AG04450 (cell line): ENCODE measurements at regions not wholly inside any gene's neighbourhood (a gene's known extent, or its start where the extent isn't known, plus 50 kb on each side); places are given as distances from the start of the nearest gene placed in this dataset.

Experiments
- CTCF ChIA-PET: fragments of 300-600, 350-600 bp; formaldehyde crosslinking; extraction: SDS; loops from one replicate; lab custom pipeline; 2022; ENCODE audit warnings: antibody characterized with exemption, inconsistent platforms; lab: Charles Lee
- POLR2A ChIA-PET: fragments of 350-600 bp; formaldehyde crosslinking; extraction: SDS; loops from one replicate; lab custom pipeline; 2021; ENCODE audit warnings: antibody characterized with exemption, inconsistent platforms; lab: Yijun Ruan, JAX
- DNase-seq: peaks from one replicate; pipeline ENCODE4 v3.0.0-alpha.2; 2011; ENCODE audit warnings: low read depth, low spot score
- H3K27ac ChIP-seq: one replicate; pipeline ENCODE4 v1.5.1; 2012; ENCODE audit warnings: low read depth, low read length, control low read depth
- H3K27me3 ChIP-seq: one replicate; pipeline ENCODE4 v1.6.0; 2012; ENCODE audit warnings: low read length; ENCODE audit not compliant: control insufficient read depth, insufficient read depth
- H3K4me3 ChIP-seq: 2 replicates; pipeline ENCODE4 v1.5.1; 2011; ENCODE audit warnings: mild to moderate bottlenecking, low read depth, low read length, control low read depth
- H3K9me3 ChIP-seq: 2 replicates; pipeline ENCODE4 v1.5.1; 2012; ENCODE audit warnings: low read length; ENCODE audit not compliant: control insufficient read depth, insufficient read depth
- CTCF ChIP-seq: IDR thresholded peaks from 2 replicates; pipeline ENCODE4 v1.5.1; 2011; ENCODE audit warnings: low read depth, low read length, control low read depth, inconsistent platforms

- no peak overlapping the region for H3K27ac ChIP-seq
- ChIA-PET CTCF (no interaction called here), POLR2A (no interaction called here)
Measured at GRCh38 chr6:100230953-100231316, 233.8 kb downstream of the SIM1 start.

GRCh38 chr6:100230115-100230952 is 234.4 kb downstream of the SIM1 start:
- H3K27ac ChIP-seq, result no peak overlapping the region
- H3K9me3 ChIP-seq, result no peaks in the 10 kb centered on the region
- no peak for TF ChIP-seq CTCF
- DNase-seq, result no peak
- H3K27me3 ChIP-seq, result no peaks in the 10 kb centered on the region
- CTCF ChIA-PET, result interaction anchor here (1.1 kb wide), 1 partner anchor 54 kb away, joined by 3 read pairs; no protein-coding TSS in a partner anchor
- POLR2A ChIA-PET, result no interaction called here
- no peak overlapping the region for H3K4me3 ChIP-seq

More at GRCh38 chr6:100230953-100231316, 233.8 kb downstream of the SIM1 start:
- H3K9me3 ChIP-seq, result no peaks in the 10 kb centered on the region
- H3K27me3 ChIP-seq, result no peaks in the 10 kb centered on the region
- DNase-seq, result no peak
- H3K4me3 ChIP-seq, result no peak overlapping the region
- TF ChIP-seq CTCF, result no peak

- CTCF ChIA-PET, result interaction anchor here (1.0 to 1.6 kb wide), 6 partner anchors 10 to 55 kb away, joined by 3 to 10 read pairs (median 3); no protein-coding TSS in a partner anchor
- POLR2A ChIA-PET, result interaction anchor here (0.8 kb wide), 1 partner anchor 53 kb away, joined by 7 read pairs; no protein-coding TSS in a partner anchor
- Histone ChIP-seq H3K4me3 (no peak overlapping the region), H3K27me3 (no peaks in the 10 kb centered on the region), H3K27ac (no peak overlapping the region), H3K9me3 (no peaks in the 10 kb centered on the region)
- DNase-seq, result no peak
- TF ChIP-seq CTCF, result no peak
Measured at GRCh38 chr6:100229512-100229911, 235.2 kb downstream of the SIM1 start.

- ChIA-PET POLR2A (interaction anchor here (0.8 kb wide), 1 partner anchor 53 kb away, joined by 7 read pairs; no protein-coding TSS in a partner anchor), CTCF (interaction anchor here (1.0 to 1.6 kb wide), 6 partner anchors 10 to 54 kb away, joined by 3 to 10 read pairs (median 3); no protein-coding TSS in a partner anchor)
- no peaks in the 10 kb centered on the region for H3K27me3 ChIP-seq
- peak overlapping the region; percentile 52 for H3K4me3 ChIP-seq
- no peak overlapping the region for H3K27ac ChIP-seq
- no peaks in the 10 kb centered on the region for H3K9me3 ChIP-seq
- peak; percentile 11 for DNase-seq
- peak; percentile 40 for TF ChIP-seq CTCF
Measured at GRCh38 chr6:100228834-100229441, 234.9 kb upstream of the MCHR2 start.
